HCT116 (cell line): ENCODE measurements at regions not wholly inside any gene's neighbourhood (a gene's known extent, or its start where the extent isn't known, plus 50 kb on each side); places are given as distances from the start of the nearest gene placed in this dataset.

Experiments
- ATAC-seq: fragments of 200-7000 bp; cut with Tn5 transposase; 2 replicates; pipeline ENCODE4 v1.9.1; 2020; ENCODE audit warnings: mild to moderate bottlenecking, moderate library complexity
- BruUV-seq: library from RNA; stranded (reverse); fragments of 400-500 nt; replicated peaks from 2 replicates; lab custom pipeline; 2021; lab: Mats Ljungman, UMichigan
- CTCF ChIA-PET: fragments of 300-600 bp; sonication (Branson Sonifier 250); formaldehyde crosslinking; loops from one replicate; lab custom pipeline; 2021; ENCODE audit warnings: antibody characterized with exemption; lab: Charles Lee
- POLR2A ChIA-PET: fragments of 300-600, 350-600 bp; sonication (Branson Sonifier 250); formaldehyde crosslinking; loops from one replicate; lab custom pipeline; 2021; ENCODE audit warnings: antibody characterized with exemption; lab: Charles Lee
- RAD21 ChIA-PET, 2 experiments: fragments of 300-600 bp; sonication (Branson Sonifier 250); formaldehyde crosslinking; loops; one replicate each; lab custom pipeline; 2023; ENCODE audit warnings: low total read pairs in 2 of 2; ENCODE audit not compliant: uncharacterized antibody in 2 of 2, unreplicated experiment in 2 of 2, low non-redundant PET in 1 of 2; lab: Charles Lee
- DNase-seq: peaks from one replicate; pipeline ENCODE4 v3.0.0-alpha.2; 2010; ENCODE audit warnings: low read depth, low spot score
- H2AFZ ChIP-seq: fragments of 200-600 bp; shearing (Covaris generic), sonication (generic); 2 replicates; pipeline ENCODE4 v1.6.1; 2017; ENCODE audit warnings: low read depth, mixed run types, mixed read lengths, antibody characterized with exemption, low read length; ENCODE audit not compliant: poor library complexity, severe bottlenecking
- H3K27ac ChIP-seq: 2 replicates; pipeline ENCODE4 v1.5.1; 2012; ENCODE audit warnings: low read depth, low read length
- H3K27me3 ChIP-seq: fragments of 200-600 bp; sonication (generic); 2 replicates; pipeline ENCODE4 v1.6.1; 2016; ENCODE audit warnings: mixed run types, low read length, mixed read lengths; ENCODE audit not compliant: insufficient read depth
- H3K36me3 ChIP-seq, 2 experiments: fragments of 200-500 bp in 1 of 2; fragments of 200-600 bp in 1 of 2; sonication (Bioruptor generic) in 1 of 2; sonication (generic) in 1 of 2; 2 replicates each; pipeline versions ENCODE4 v1.5.1 to v1.6.1; 2014 to 2016; ENCODE audit warnings: low read length in 2 of 2, inconsistent platforms in 1 of 2, mixed read lengths in 1 of 2, mixed run types in 1 of 2; ENCODE audit not compliant: insufficient read depth in 2 of 2, control insufficient read depth in 1 of 2
- H3K4me1 ChIP-seq, 2 experiments: fragments of 200-600 bp in 1 of 2; sonication (generic) in 1 of 2; 2 replicates each; pipeline versions ENCODE4 v1.5.1 to v1.6.1; 2012 to 2017; ENCODE audit warnings: low read length in 2 of 2, inconsistent platforms in 1 of 2, mild to moderate bottlenecking in 1 of 2, mixed read lengths in 1 of 2, mixed run types in 1 of 2, moderate library complexity in 1 of 2; ENCODE audit not compliant: insufficient read depth in 2 of 2, control insufficient read depth in 1 of 2
- H3K4me2 ChIP-seq: fragments of 200-600 bp; sonication (generic); 2 replicates; pipeline ENCODE4 v1.6.1; 2017; ENCODE audit warnings: mixed run types, low read length, mixed read lengths
- H3K4me3 ChIP-seq, 2 experiments: fragments of 200-600 bp in 1 of 2; sonication (generic) in 1 of 2; replicated peaks in 1 of 2; 2 replicates each; pipeline ENCODE4 v1.5.1; 2011 to 2016; ENCODE audit warnings: low read length in 2 of 2, control low read depth in 1 of 2, low read depth in 1 of 2, mild to moderate bottlenecking in 1 of 2, mixed read lengths in 1 of 2, mixed run types in 1 of 2
- H3K79me2 ChIP-seq: fragments of 200-600 bp; sonication (generic); 2 replicates; pipeline ENCODE4 v1.6.1; 2017; ENCODE audit warnings: mild to moderate bottlenecking, mixed run types, low read length, moderate library complexity, mixed read lengths; ENCODE audit not compliant: insufficient read depth
- H3K9ac ChIP-seq: fragments of 200-600 bp; sonication (generic); 2 replicates; pipeline ENCODE4 v1.6.1; 2016; ENCODE audit warnings: low read length, mixed read lengths
- H3K9me2 ChIP-seq: fragments of 200-600 bp; sonication (generic), shearing (Covaris generic); 2 replicates; pipeline ENCODE4 v1.6.1; 2017; ENCODE audit warnings: mixed run types, mild to moderate bottlenecking, moderate library complexity; ENCODE audit not compliant: insufficient read depth
- H3K9me3 ChIP-seq, 2 experiments: fragments of 200-500 bp in 1 of 2; fragments of 200-600 bp in 1 of 2; sonication (Bioruptor generic) in 1 of 2; sonication (generic) in 1 of 2; 2 replicates each; pipeline ENCODE4 v1.6.1; 2014 to 2017; ENCODE audit warnings: low read length in 2 of 2, mixed read lengths in 2 of 2, inconsistent platforms in 1 of 2, low read depth in 1 of 2, mild to moderate bottlenecking in 1 of 2, mixed run types in 1 of 2, moderate library complexity in 1 of 2; ENCODE audit not compliant: control insufficient read depth in 1 of 2, insufficient read depth in 1 of 2
- H4K20me1 ChIP-seq: fragments of 200-600 bp; sonication (generic), shearing (Covaris generic); 2 replicates; pipeline ENCODE4 v1.6.1; 2017; ENCODE audit warnings: mixed run types, mild to moderate bottlenecking, moderate library complexity; ENCODE audit not compliant: insufficient read depth
- CBX3 ChIP-seq: IDR thresholded peaks from 2 replicates; pipeline ENCODE4 v1.6.1; 2012; ENCODE audit warnings: low read depth
- CTCF ChIP-seq, 3 experiments: fragments of 200-600 bp in 1 of 3; sonication (generic) in 1 of 3; IDR thresholded peaks in 2 of 3; conservative IDR thresholded peaks in 1 of 3; 2 replicates each; pipeline ENCODE4 v1.5.1; 2012 to 2017; ENCODE audit warnings: low read depth in 2 of 3, low read length in 2 of 3, antibody characterized with exemption in 1 of 3, borderline replicate concordance in 1 of 3, control low read depth in 1 of 3, mild to moderate bottlenecking in 1 of 3, mixed read lengths in 1 of 3, mixed run types in 1 of 3, moderate library complexity in 1 of 3; ENCODE audit not compliant: insufficient read depth in 1 of 3
- ELF1 ChIP-seq: IDR thresholded peaks from 2 replicates; pipeline ENCODE4 v1.6.1; 2012; ENCODE audit warnings: low read depth, borderline replicate concordance
- EZH2 ChIP-seq: fragments of 200-600 bp; sonication (generic); IDR thresholded peaks from 2 replicates; pipeline ENCODE4 v1.6.1; 2017; ENCODE audit warnings: antibody characterized with exemption, mixed run types
- EZH2phosphoT487 ChIP-seq: fragments of 200-600 bp; IDR thresholded peaks from 2 replicates; pipeline ENCODE4 v1.6.1; 2018; ENCODE audit warnings: antibody characterized with exemption, borderline replicate concordance
- FOSL1 ChIP-seq: IDR thresholded peaks from 2 replicates; pipeline ENCODE4 v1.6.1; 2012; ENCODE audit warnings: low read depth
- SP1 ChIP-seq: IDR thresholded peaks from 2 replicates; pipeline ENCODE4 v1.6.1; 2012; ENCODE audit warnings: low read depth
- SRF ChIP-seq: IDR thresholded peaks from 2 replicates; pipeline ENCODE4 v1.6.1; 2012; ENCODE audit warnings: low read depth
- TCF7L2 ChIP-seq: IDR thresholded peaks from 2 replicates; pipeline ENCODE4 v1.7.0; 2011; ENCODE audit warnings: borderline replicate concordance, inconsistent platforms; ENCODE audit not compliant: insufficient read depth, insufficient read length; ENCODE audit errors: extremely low read depth
- intact Hi-C: fragments of 100-400 bp; cut with micrococcal nuclease; formaldehyde crosslinking; loops from 2 replicates; pipeline ENCODE4 v1.10.0; 2022

GRCh38 chr1:198970916-198971315 is 332.1 kb downstream of the PTPRC start:
- H3K4me2 ChIP-seq = no peak overlapping the region
- ChIA-PET RAD21 (no interaction called here), POLR2A (interaction anchor here (1.4 kb wide), 1 partner anchor 35 kb away, joined by 5 read pairs; no protein-coding TSS in a partner anchor), CTCF (no interaction called here)
- no peak for DNase-seq
- H3K27me3 ChIP-seq = no peaks in the 10 kb centered on the region
- no peaks in the 10 kb centered on the region for H3K9me2 ChIP-seq
- H3K9ac ChIP-seq = no peak overlapping the region
- H4K20me1 ChIP-seq = no peaks in the 10 kb centered on the region
- no peaks in the 10 kb centered on the region for H3K79me2 ChIP-seq
- H3K4me3 ChIP-seq = no peak overlapping the region
- no peaks in the 10 kb centered on the region for H3K36me3 ChIP-seq
- TF ChIP-seq SP1 (no peak), EZH2 (no peak), ELF1 (no peak)
- TF ChIP-seq, all 23 proteins: peak for 0
- Histone ChIP-seq H3K27ac (no peak overlapping the region), H2AFZ (no peak overlapping the region), H3K4me1 (no peaks in the 10 kb centered on the region), H3K9me3 (no peaks in the 10 kb centered on the region)
- BruUV-seq = no TSS peak
- no peak for ATAC-seq
- intact Hi-C loops = no loop called here

- CTCF ChIA-PET = no interaction called here
- H3K9ac ChIP-seq = no peak overlapping the region
- intact Hi-C loops = no loop called here
- no peaks in the 10 kb centered on the region for H4K20me1 ChIP-seq
- no peaks in the 10 kb centered on the region for H3K9me3 ChIP-seq
- no peaks in the 10 kb centered on the region for H3K4me1 ChIP-seq
- H3K4me2 ChIP-seq = no peak overlapping the region
- BruUV-seq = no TSS peak
- ATAC-seq (no peak), DNase-seq (no peak)
- no peaks in the 10 kb centered on the region for H3K27me3 ChIP-seq
- RAD21 ChIA-PET = no interaction called here
- POLR2A ChIA-PET = no interaction called here
- H3K36me3 ChIP-seq = no peaks in the 10 kb centered on the region
- H3K27ac ChIP-seq = no peak overlapping the region
- no peak overlapping the region for H2AFZ ChIP-seq
- H3K4me3 ChIP-seq = no peak overlapping the region
- TF ChIP-seq ELF1 (no peak), CTCF (IDR thresholded peaks at IDR 0.05 in 2 of 3, conservative IDR thresholded peaks at IDR 0.05 in 1 of 3; ENCODE audit: borderline replicate concordance in 1 of 3, insufficient read depth in 1 of 3, low read depth in 2 of 3, low read length in 2 of 3) (no peak), EZH2phosphoT487 (no peak), SRF (no peak), CBX3 (no peak), FOSL1 (no peak), TCF7L2 (no peak)
- no peaks in the 10 kb centered on the region for H3K79me2 ChIP-seq
- no peaks in the 10 kb centered on the region for H3K9me2 ChIP-seq
These were observed 339.1 kb downstream of the PTPRC start for GRCh38 chr1:198977909-198978308.
